Progenitor cell of endocrine pancreas (in vitro differentiated cells): ENCODE measurements at regions not wholly inside any gene's neighbourhood (a gene's known extent, or its start where the extent isn't known, plus 50 kb on each side); places are given as distances from the start of the nearest gene placed in this dataset.
A peak's percentile ranks its signal among the peaks of the same experiment; 100 is the strongest.

ENCODE experiments used
- DNase-seq: peaks from one replicate; pipeline ENCODE4 v3.0.0; 2021; ENCODE audit warnings: low spot score; ENCODE audit not compliant: unreplicated experiment
- H3K27ac Mint-ChIP-seq: 2 replicates; pipeline ENCODE4 v1.8.0; 2021; ENCODE audit warnings: mild to moderate bottlenecking, moderate library complexity, mixed read lengths
- H3K27me3 Mint-ChIP-seq: 2 replicates; pipeline ENCODE4 v1.8.0; 2021; ENCODE audit warnings: mixed read lengths
- H3K36me3 Mint-ChIP-seq: 2 replicates; pipeline ENCODE4 v1.8.0; 2022; ENCODE audit warnings: mixed read lengths; ENCODE audit not compliant: insufficient read depth
- H3K4me1 Mint-ChIP-seq: 2 replicates; pipeline ENCODE4 v1.8.0; 2021; ENCODE audit warnings: low read depth, mixed read lengths
- H3K4me3 Mint-ChIP-seq: 2 replicates; pipeline ENCODE4 v1.8.0; 2021; ENCODE audit warnings: low read depth, mild to moderate bottlenecking, moderate library complexity, mixed read lengths
- H3K9me3 Mint-ChIP-seq: 2 replicates; pipeline ENCODE4 v1.8.0; 2021; ENCODE audit warnings: low read depth, mixed read lengths
- TF ChIP-seq, protein P1 (sequence below): fragments of 200-600 bp; sonication (generic); IDR thresholded peaks from one replicate; pipeline ENCODE4 v1.5.0; 2021; ENCODE audit warnings: antibody characterized with exemption, mild to moderate bottlenecking; ENCODE audit not compliant: unreplicated experiment

DNA sequence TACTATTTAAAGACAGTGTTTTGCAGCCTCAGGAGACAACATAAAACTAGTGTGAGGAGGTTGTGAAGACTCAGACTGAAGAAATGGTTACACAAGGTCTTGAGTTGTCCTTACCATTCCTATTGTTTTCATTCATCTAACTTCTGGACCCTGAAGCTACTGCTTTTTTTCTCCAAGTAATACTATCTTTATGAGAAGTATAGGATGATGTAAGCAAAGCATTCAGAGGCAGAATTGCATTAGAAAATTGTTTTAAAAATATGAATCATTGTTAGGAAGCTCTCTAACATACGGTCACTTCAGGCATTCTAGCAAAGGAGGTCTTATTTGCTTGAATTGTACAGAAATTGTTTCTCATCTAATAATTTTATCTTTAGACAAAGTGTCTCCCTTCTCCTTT lies 357.8 kb downstream of the TLL1 start:
- Mint-ChIP-seq H3K27ac (no peak overlapping the region), H3K9me3 (no peaks in the 10 kb centered on the region), H3K4me3 (no peak overlapping the region), H3K4me1 (peaks cover 3% of the 10 kb centered on the region), H3K27me3 (no peaks in the 10 kb centered on the region), H3K36me3 (no peaks in the 10 kb centered on the region)
- DNase-seq = no peak
- TF ChIP-seq, protein P1, sequence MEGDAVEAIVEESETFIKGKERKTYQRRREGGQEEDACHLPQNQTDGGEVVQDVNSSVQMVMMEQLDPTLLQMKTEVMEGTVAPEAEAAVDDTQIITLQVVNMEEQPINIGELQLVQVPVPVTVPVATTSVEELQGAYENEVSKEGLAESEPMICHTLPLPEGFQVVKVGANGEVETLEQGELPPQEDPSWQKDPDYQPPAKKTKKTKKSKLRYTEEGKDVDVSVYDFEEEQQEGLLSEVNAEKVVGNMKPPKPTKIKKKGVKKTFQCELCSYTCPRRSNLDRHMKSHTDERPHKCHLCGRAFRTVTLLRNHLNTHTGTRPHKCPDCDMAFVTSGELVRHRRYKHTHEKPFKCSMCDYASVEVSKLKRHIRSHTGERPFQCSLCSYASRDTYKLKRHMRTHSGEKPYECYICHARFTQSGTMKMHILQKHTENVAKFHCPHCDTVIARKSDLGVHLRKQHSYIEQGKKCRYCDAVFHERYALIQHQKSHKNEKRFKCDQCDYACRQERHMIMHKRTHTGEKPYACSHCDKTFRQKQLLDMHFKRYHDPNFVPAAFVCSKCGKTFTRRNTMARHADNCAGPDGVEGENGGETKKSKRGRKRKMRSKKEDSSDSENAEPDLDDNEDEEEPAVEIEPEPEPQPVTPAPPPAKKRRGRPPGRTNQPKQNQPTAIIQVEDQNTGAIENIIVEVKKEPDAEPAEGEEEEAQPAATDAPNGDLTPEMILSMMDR = no peak

DNA sequence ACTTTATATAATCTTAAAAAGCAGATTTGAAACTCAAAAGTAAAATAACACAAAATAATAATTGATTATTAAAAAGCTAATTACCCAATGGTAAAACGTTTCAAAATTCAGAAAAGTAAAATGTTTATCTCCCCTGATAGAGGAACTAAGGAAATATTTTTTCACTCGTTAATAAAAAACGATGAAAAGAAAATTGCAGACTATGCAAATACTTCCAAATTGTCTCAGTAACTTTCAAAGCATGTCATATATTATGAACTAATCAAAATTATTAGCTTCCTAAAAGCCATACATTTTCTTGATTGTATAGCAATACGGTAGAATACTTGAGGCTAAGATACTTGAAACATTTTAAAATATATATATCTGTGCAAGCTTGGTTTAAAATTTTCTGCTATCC lies 366.3 kb downstream of the TLL1 start:
- no peak for DNase-seq
- H3K9me3 Mint-ChIP-seq = peaks cover 9% of the 10 kb centered on the region
- H3K4me1 Mint-ChIP-seq = no peaks in the 10 kb centered on the region
- H3K27ac Mint-ChIP-seq = no peak overlapping the region
- H3K4me3 Mint-ChIP-seq = no peak overlapping the region
- no peaks in the 10 kb centered on the region for H3K27me3 Mint-ChIP-seq
- no peaks in the 10 kb centered on the region for H3K36me3 Mint-ChIP-seq
- TF ChIP-seq, protein P1 = no peak

DNA sequence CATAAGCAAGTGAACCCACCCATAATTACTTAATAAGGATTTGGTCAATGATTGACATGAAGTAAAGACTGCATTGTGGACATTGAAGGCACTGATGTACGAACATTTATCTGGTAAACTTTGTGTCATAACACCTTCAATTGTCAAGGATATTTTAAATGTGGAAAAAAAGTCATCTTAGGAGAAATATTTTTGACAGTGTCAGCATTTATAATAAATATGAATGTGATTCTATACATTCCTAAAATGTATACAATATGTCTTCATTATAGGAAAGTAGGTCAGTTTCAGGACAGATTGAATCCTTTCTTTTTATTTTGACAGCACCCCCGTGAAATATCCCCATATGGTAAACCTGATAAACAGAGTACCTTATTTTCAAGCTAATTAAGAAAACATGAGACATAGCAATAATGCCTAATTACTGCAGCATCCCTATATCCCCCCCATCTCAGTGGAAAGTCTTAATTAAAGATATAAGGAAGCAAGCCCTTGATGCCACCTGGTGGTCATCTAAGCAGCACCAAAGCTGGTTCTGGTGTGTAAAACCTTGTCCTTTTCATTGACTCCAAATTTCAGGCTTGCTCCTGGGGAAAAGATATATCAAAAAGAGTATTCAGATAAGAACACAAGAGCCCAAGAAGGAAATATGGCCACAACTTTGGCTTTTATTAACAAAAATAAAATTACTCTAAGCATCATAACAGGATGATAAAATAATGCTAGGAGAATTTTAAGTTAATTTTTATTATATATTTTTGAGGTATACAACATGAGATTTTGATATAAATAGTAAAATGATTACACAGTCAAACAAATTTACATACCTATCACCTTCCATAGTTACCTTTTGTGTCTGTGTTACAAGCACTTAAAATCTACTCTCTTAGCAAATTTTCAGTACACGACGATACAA lies 379.7 kb downstream of the TLL1 start:
- DNase-seq = no peak
- no peaks in the 10 kb centered on the region for H3K4me1 Mint-ChIP-seq

DNA sequence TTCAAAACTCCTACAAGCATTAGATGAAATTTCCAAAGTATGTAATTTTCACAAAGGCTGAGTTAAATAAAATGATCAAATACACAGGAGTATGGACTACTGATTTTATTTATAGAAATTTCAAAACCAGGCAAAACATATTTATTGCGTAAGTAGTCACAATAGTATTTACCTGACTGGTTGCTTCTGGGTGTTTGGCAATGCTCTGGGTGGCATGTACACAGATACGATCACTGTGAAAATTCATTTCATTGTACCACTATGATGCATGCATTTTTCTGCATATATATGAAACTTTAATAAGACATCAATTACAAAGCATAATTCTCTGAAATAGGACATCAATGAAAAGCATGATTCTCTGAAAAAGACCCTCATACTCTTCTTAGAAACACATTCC lies 384.2 kb downstream of the TLL1 start:
- Mint-ChIP-seq H3K9me3 (no peaks in the 10 kb centered on the region), H3K4me3 (no peak overlapping the region), H3K36me3 (no peaks in the 10 kb centered on the region), H3K4me1 (no peaks in the 10 kb centered on the region), H3K27me3 (no peaks in the 10 kb centered on the region), H3K27ac (no peak overlapping the region)
- no peak for DNase-seq
- TF ChIP-seq, protein P1 = no peak

More for the DNA sequence above, 379.7 kb downstream of the TLL1 start:
- Mint-ChIP-seq H3K27ac (no peak overlapping the region), H3K4me3 (no peak overlapping the region), H3K27me3 (no peaks in the 10 kb centered on the region), H3K36me3 (no peaks in the 10 kb centered on the region), H3K9me3 (no peaks in the 10 kb centered on the region)
- TF ChIP-seq, protein P1 = peak; percentile 56

DNA sequence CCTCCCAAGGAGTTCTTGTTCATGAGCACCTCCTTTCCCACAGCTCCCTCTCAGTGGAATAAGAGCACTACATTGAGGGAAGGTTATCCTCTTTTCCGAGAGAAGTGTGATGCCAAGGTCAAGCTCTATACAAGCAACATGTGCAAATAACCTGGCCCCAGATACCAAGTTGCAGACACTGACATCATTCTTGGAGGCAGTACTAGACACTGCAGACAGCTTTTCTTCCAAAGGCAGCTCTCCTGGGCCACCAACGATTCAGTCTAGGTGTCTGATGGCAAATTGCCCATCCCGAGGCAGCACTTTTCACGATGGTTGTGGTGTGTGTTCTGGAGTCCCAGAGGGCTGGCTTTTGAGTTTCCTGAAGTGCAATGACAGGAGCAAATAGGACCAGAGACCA lies 384.9 kb downstream of the TLL1 start:
- Mint-ChIP-seq H3K4me3 (no peak overlapping the region), H3K4me1 (no peaks in the 10 kb centered on the region), H3K27me3 (no peaks in the 10 kb centered on the region), H3K36me3 (no peaks in the 10 kb centered on the region), H3K27ac (no peak overlapping the region), H3K9me3 (no peaks in the 10 kb centered on the region)
- TF ChIP-seq, protein P1 = no peak
- no peak for DNase-seq
